GM18498 (cell line): ENCODE measurements at regions not wholly inside any gene's neighbourhood (a gene's known extent, or its start where the extent isn't known, plus 50 kb on each side); places are given as distances from the start of the nearest gene placed in this dataset.
A peak's percentile ranks its signal among the peaks of the same experiment; 100 is the strongest.
"Not testable (repeated sequence)": the region's sequence is repeated elsewhere in the genome, so short reads cannot be mapped to it uniquely, and the experiment has no call there.

Experiments used
- ATAC-seq: cut with Tn5 transposase; IDR thresholded peaks from one replicate; pipeline ENCODE4 v1.9.1; 2021; ENCODE audit warnings: mild to moderate bottlenecking, moderate library complexity; ENCODE audit not compliant: unreplicated experiment

DNA sequence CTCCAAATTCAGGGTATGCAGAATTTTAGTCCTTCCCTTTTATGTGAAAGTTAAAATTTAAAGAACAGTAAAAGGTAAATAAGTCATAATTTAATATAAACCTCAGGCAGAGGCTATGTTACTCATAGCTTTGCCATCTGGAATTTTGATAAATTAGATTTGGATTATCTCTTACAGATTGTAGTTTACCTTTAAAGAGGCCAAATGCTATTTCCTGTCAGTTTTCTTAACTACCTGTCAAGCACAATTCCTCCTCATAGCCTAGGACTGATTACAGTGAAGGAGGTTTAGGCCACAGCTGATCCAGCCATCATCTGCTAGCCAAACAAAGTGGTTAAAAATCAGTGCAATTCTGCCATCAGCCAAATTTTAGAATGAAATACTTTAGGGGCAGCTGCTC, 128.1 kb downstream of the MFAP3L start:
- no peak for ATAC-seq

DNA sequence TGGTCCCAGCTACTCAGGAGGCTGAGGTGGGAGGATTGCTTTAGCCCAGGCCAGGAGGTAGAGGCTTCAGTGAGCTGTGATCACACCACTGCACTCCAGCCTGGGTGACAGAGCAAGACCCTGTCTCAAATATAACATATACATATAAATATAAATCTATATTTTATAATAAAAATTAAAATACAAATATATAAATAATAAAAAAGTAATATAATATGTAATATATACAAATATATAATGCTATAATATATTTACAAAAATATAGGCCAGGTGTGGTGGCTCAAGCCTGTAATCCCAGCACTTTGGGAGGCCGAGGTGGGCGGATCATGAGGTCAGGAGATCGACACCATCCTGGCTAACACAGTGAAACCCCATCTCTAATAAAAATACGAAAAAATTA, 131.4 kb downstream of the MFAP3L start:
- not testable (repeated sequence) for ATAC-seq

DNA sequence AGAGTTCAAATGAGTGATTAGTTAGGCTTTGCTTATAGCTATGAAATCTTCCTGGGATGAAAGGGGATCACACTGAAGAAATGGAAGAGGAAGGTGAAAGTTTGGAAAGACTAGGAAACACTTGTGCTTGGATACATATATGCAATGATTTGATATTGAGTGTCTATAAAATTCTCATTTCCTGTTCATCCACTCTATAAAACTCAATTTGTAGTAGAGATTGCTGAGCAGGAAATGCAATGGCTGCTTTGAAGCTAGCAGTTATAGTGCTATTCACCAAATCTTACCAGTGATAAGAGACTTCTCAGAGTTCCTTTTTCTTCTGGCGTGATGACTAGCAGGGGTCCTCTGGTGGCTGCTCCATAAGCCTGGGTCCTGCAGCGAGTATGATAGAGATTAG, 128.1 kb upstream of the HPF1 start:
- no peak for ATAC-seq

DNA sequence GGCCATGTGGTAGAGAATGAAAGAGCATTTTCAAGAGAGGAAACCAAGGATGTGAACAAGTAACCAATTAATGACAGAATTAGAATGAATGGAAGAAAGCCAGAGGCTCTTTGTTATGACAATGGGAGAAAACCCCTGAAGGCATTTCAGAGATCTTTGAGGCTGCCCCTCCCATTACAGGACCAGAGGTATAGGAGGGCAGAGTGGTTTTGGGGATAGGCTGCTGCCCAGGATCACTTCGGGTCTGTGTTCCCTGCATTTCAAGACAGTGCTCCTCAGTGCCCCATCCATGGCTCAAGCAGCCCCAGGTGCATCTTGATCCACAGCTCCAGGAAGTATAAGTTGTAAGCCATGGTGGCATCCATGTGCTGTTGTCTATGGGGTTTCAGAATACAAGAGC, 124.0 kb upstream of the HPF1 start:
- no peak for ATAC-seq

DNA sequence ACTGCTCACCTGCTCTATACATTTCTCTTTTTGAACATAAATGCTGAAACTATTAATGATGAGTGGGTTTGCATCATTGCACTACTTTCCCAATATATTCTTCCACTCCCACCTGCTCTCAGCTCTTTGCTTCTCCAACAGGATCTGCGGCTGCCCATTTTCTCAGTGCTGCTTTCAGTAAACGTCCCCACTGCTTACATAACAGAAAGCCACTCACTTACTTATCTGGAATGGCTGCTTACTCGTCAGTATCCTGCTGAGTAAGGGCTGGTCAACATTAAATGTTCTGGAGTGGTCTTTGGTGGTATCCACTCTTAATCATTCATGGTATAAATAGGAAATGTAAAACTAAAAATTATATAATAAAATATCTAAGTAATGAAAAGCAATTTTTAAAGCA, 112.8 kb upstream of the HPF1 start:
- ATAC-seq, result no peak

DNA sequence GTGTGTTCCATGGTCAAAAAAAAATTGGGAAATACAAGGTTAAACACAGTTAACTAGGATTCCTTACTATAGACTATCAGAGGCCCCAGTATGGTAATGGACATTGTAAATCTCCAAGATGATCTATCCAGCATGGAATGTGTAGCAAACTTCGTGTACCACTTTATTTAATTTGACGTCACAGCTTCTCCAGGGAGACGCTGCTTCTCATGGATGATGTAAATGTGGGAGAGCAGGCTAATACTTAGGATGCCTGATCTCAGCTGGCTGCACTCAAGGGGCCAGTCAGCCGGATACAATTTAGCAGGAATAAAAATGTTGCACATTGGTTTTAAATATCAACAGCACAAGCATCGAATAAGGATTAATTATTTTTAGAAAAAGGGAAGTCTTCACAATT, 111.7 kb upstream of the HPF1 start:
- ATAC-seq, result no peak

DNA sequence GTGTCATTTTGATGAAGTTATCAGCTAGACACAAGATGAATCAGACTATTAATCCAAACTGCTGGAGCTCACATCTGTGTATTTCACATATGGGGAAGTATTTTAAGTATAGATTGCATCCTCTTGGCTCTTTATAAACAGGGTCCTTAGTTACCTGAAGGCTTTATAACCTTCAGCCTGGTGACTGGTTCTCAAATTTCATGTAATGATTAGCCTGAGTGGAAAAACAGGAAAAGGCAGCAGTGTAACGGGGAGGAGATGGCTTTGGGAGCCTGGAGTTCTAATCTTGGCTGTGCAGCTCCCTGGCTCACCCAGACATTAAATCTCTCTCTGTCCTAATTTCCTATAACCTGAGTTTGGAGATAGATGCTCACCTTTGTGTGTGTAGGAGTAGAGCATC, 103.8 kb upstream of the HPF1 start:
- no peak for ATAC-seq

DNA sequence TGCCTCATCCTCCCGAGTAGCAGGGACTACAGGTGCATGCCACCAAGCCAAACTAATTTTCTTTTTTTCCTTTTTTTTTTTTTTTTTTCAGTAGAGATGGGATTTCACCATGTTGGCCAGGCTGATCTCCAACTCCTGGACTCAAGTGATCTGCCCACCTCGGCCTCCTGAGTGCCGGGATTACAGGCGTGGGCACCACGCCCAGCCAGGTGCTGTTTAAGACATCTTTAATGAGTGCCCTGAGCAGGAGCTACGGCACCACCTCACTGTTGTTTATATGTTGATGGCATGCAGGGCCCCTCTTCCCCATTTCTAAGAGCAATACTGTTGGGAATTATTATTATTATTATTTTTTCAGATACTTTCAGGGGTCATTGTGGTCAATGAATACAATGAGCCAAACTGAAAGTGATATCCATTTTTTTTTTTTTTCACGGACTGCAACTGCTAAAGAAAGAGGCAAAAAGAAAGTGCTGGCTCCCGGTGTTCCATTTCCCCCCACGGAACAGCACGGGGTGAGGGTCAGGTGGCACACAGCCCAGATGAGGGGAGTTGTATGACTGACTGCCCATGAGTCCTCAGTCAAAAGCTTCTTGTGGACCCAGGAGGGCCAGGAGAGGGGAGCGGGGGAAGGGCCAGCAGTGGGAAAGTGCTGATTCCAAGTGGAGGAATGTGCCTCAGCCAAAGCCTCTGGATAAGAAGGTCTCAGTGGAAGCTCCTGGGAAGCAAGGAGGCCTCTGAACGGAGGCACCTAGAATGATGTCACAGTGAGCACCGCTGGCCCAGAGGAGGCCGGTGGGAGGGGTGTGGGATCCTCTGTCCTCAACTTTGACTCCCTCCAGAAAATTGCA, 101.8 kb upstream of the HPF1 start:
- ATAC-seq, result no peak

DNA sequence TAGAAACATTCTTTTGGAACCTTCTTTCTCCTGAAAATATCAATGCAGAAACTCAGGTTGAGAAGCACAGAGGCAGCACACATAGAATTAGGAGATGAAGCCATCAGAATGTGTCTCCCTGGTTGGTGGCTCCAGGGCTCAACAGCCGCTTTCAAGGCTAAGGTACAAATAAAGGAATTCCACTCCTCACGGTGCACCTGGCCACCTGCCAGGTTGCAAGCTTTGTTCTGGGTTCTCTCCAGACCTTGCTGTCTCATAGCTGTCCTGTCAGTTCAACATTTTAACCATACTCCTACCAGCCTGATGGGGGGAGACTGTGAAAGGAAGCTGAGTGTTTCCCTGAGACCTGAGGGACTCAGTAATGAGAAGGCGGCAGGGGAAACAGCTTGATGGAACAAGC, 96.3 kb upstream of the HPF1 start:
- no peak for ATAC-seq

DNA sequence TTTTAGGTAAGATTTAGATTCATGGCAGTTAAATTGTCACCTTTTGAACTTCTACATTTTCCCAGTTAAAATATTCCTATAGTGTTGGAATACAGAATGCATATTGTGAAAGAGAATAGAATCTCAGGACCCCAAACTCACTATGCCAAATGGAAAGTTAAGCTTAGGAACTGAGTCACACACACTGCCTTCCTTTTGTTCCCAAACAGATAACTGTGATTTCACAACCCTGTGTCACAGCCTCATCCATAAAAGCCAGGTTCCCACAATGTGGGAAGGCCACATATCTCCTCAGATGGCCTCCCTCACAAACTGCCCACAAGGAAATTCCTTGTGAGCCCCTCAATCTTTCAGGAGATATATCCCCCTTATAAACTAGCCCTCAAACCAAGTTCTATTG, 94.7 kb upstream of the HPF1 start:
- no peak for ATAC-seq

DNA sequence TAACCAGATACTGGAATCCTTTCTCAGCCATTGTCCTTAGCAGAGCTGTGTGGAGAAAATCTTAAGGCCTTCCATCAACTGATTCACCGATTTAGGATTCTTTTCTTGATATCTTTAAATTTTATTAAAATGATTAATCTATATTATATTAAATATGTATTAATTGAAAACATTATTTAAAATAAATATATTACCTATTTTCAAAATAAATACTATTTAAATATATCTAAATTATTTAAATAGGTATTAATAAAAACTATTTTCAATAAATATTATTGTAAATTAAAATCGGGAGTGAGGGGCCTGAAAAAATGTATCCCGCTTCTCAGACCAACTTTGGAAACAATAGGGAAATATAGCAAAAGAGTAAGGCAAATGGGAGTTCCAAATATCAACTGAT, 94.0 kb upstream of the HPF1 start:
- ATAC-seq, result no peak

DNA sequence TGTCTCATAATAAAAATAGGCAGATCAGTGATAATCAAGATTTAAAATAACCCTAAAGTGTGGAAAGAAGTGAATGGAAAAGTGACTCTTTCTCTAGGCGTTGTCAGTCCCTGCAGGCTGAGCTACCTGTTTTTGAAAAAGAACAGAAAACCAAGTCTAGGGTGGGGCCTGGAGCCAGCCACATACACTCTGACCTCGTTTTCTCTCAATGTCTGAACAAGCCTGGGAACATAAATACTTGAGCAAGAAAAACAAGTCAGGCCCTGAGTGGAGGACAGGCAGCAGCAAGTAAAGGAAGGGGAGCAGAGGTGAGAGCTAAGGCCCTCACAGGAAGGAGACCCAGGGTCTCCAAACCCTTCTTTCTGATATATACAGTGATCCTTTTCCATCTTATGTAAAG, 91.7 kb upstream of the HPF1 start:
- ATAC-seq, result no peak

DNA sequence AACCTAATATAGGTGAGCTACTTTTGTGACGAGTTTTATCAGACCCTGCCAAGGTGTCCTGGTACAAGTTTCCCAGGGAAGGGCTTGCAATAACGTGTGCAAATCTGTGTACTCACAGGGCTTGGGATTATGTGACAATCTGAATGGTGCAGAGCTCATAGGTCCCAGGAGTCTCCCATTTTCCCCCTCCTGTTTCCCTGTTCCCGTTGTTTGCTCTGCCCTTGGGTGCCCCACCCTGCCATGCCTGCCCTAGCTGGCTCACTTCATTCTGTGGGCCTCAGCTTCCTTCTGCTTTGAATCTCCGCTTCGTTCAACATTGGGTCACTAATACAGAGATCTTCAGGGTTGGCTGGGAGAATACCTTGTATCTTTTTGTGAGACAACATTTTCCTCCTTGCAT, 90.3 kb upstream of the HPF1 start:
- no peak for ATAC-seq

DNA sequence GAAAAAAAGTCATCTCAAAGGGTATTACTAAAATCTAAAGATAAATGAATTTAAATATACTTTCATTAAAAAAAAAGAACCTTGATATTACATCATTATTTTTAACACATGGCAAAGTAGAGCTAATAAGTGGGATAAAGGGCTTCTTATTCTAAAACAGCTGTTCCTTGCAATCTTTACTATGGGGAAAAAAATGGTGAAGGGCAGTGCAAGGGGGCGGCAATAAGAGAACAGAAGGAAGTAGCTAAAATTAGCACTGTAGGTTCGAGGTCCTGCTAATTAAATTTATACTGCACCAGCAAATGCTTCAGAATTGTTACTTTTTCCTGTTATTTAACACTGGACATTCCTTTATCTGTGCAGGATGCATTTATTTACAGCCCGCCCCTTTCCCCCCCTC, 89.4 kb upstream of the HPF1 start:
- ATAC-seq, result no peak

DNA sequence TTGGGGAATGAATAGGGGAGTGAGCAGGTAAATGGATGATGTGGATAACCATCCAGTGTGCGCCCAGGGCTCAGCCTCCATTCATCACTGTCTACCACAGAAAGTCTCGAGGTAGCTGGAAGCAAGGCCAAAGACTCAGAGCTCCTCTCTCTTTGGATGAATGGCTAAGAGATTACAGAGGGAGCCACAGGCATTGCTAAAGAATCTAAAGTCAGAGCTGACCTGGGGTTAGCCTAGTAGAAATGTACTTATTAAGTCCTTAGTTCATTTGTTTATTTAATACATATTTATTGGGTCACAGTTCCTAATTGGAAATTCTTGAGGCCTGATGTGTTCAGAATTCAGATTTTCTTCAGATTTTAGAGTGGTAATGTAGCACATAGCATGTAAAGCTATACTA, 88.7 kb upstream of the HPF1 start:
- no peak for ATAC-seq

DNA sequence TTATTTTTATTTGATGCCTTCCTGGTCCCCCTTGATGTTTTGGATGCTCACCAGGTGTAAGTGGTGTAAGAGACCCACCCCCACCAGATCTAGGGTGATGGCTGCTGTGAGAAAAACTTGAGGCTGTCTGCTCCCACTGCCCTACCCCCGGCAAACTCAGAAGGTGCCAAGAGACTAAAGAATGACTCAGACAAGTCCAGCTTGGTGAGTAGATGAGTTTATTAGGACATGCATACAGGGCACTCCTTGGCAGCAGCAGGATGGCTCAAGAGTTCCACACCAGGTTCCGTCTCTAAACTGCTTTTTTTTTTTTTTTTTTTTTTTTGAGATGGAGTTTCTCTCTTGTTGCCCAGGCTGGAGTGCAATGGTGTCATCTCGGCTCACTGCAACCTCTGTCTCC, 84.0 kb upstream of the HPF1 start:
- no peak for ATAC-seq

DNA sequence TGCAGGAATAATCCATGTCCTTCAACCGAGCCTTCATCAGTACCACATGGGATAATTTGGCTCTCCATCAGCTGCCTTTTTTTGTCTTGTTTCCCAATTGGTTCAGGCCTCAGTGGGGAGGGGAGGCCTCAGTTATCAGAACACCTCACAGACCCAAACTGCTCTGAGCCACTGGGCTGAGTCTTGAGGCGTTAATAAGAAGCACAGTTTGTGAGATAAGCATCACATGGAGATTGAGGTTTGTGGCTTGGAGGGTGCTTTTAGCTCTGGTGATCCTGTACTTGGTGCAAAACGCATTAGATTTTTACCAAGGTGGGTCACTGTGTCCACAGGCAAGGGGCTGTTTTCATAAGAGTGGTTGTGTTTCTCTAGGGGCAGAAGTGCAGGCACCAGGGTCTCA, 82.8 kb upstream of the HPF1 start:
- no peak for ATAC-seq

DNA sequence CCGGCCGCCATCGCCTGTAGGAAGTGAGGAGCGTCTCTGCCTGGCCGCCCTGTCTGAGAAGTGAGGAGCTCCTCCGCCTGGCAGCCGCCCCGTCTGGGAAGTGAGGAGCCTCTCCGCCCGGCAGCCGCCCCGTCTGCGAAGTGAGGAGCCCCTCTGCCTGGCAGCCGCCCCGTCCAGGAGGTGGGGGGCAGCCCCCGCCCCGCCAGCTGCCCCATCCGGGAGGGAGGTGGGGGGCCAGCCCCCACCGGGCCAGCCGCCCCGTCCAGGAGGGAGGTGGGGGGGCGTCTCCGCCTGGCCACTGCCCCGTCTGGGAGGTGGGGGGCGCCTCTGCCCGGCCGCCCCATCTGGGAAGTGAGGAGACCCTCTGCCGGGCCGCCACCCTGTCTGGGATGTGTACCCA, 70.6 kb upstream of the HPF1 start:
- not testable (repeated sequence) for ATAC-seq

DNA sequence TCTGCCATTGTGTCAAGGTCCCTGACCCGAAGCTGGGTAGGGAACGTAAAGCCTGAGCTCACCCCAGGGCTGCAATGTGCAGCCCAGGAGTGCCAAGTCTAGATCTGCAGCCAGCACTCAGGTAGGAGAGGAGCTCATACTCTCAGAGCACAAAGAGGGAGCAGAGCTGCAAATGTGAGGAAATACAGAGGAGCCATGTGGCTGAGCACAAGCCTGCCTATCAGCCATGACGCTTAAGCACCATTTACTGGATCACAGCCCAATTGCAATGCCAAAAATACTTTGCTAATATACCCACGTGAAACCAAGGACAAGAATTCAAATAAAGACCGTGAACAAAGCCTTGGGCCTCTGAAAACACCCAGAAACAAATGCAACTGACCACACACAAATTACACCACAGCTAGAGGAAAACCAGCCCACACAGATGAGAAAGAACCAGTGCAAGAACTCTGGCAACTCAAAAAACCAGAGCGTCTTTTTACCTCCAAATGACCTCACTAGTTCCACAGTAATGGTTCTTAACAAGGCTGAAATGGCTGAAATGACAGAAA, 69.0 kb upstream of the HPF1 start:
- ATAC-seq, result no peak

DNA sequence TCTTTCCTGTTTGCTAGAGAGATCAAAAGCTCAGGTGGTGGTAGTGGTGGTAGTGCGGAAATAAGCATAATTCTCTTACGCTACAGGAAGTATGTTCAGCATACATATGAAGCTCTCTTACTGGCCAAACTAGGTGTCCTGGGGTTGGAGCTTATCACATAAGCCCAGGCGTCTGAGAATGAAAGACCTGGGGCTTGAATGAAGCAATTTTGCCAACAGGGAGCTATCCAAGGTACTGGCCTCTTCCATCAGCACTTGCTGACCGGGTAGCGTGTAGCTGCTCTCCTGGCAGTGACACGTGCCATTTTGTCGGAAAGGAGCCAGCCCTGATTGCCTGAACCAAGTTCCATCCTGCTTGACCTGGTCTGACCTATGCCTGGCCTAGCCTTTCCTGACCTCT, 65.9 kb upstream of the HPF1 start:
- ATAC-seq, result no peak

DNA sequence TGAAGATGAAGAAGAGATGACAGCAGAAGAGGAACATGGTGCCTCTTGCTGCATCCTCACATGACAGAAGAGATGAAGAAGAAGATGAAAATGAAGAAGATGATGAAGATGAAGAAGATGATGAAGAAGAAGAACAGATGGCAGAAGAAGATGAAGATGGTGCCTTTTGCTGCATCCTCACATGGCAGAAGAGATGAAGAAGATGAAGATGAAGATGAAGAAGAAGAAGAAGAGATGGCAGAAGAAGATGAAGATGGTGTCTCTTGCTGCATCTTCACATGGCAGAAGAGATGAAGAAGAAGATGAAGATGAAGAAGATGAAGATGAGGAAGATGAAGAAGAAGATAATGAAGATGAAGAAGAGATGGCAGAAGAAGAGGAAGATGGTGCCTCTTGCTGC, 63.7 kb upstream of the HPF1 start:
- no peak for ATAC-seq

DNA sequence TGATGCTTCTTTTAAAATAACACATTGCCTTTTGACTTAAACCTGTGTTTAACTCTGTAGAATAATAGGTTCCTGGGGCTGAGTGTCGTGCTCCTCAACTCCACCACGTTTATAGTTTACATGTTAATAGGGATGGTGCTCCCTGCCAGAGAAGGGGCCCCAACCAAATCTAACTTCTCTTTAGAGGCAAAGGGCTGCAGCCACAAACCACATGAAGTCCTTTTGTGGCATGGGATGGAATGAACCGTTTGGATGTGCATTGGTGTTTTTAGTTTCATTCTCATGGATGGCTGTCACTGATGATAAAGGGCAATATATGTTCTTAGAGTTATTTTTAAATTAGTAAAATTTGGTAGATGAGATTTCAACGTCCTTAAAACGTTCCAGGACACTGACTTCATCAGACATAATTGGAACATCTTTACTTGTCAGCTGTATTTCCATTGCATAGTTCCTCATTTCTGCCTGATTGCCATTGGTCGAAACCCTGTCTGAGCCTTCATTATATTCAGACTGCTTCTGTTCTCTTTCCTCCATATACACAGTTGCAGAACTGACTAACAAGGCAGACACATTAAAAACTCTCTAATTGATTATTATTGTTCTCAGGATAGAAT, 60.4 kb upstream of the HPF1 start:
- ATAC-seq, result peak; percentile 59

DNA sequence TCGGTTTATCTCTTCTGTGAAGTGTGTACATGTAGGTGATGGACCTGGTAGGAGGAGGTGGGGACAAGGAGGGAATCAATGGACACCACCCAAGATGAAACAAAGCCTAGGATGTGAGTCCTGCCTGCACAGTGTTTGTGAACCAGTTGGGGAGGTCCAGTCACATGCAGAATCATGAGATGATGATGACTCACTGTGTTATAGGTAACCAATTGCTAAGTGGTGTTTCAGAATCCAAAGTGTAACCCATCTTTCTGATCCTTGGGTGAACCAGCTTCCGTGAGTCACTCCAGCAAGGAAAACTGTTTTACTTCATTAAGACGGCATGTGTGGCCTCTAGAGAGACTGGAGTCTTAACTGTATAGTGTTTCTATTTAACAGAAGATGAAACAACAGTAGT, 57.9 kb upstream of the HPF1 start:
- ATAC-seq, result no peak
